ENCODE measurements at regions not wholly inside any gene's neighbourhood (a gene's known extent, or its start where the extent isn't known, plus 50 kb on each side); places are given as distances from the start of the nearest gene placed in this dataset.

DNA sequence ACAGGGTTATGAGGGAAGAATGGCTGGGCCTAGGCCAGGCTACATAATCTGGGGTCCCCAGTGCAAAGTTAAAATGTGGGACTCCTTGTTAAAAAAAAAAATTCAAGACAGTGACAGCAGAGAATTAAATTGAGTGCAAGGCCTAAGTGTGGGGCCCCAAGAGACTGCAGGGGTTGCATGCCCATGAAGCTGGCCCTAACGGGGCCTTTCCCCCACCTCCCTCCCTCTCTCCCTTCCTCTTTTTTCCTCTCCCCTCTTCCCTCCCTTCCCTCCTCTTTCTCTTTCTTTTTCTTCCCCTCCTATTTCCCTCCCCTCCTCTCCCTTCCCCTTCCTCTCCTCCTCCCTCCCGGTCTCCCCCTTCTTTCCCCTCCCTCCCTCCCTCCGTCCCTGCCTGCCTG lies 266.7 kb downstream of the LMO4 start:
- TF ChIP-seq, protein P1, sequence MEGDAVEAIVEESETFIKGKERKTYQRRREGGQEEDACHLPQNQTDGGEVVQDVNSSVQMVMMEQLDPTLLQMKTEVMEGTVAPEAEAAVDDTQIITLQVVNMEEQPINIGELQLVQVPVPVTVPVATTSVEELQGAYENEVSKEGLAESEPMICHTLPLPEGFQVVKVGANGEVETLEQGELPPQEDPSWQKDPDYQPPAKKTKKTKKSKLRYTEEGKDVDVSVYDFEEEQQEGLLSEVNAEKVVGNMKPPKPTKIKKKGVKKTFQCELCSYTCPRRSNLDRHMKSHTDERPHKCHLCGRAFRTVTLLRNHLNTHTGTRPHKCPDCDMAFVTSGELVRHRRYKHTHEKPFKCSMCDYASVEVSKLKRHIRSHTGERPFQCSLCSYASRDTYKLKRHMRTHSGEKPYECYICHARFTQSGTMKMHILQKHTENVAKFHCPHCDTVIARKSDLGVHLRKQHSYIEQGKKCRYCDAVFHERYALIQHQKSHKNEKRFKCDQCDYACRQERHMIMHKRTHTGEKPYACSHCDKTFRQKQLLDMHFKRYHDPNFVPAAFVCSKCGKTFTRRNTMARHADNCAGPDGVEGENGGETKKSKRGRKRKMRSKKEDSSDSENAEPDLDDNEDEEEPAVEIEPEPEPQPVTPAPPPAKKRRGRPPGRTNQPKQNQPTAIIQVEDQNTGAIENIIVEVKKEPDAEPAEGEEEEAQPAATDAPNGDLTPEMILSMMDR (IDR thresholded peaks at IDR 0.05): no peak
- TF ChIP-seq POLR2A (IDR thresholded peaks at IDR 0.05): no peak
